ENCODE measurements at regions not wholly inside any gene's neighbourhood (a gene's known extent, or its start where the extent isn't known, plus 50 kb on each side); places are given as distances from the start of the nearest gene placed in this dataset.
"Not testable (repeated sequence)": the region's sequence is repeated elsewhere in the genome, so short reads cannot be mapped to it uniquely, and the experiment has no call there.

DNA sequence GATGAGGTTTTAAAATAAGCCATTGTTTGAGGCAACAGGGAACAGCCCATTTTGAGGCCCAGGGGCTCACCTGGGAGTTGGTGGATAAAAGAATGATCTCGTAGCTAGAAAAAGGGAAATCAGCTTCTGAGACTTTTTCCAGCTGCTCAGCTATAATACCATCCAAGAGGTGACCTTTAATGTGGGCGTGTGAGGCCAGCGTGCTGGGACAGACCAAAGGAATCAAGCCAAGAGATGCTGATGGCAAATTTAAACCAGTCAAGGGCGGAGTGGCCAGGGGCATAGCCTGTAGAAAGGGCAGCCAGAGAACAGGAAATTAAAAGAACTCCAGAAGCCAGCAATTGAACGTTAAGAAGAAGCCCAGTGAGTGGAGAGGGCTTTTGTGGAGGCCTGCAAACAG is 132.6 kb downstream of the IER5 start:
- no peaks in the 10 kb centered on the region for H3K27me3 ChIP-seq
- H3K27ac ChIP-seq: no peak overlapping the region
- no peaks in the 10 kb centered on the region for H3K36me3 ChIP-seq
- WGBS, 2 donors: 57 to 63% methylated on average over 5 of the region's 5 CpGs
- H3K4me1 ChIP-seq: peaks cover 0 to 3% of the 10 kb centered on the region in 2 donors
- no peak for DNase-seq
- H3K9me3 ChIP-seq: no peaks in the 10 kb centered on the region
- H3K4me3 ChIP-seq (replicated peaks in 1 of 3): no peak overlapping the region
- intact Hi-C loops (cut with DNase I): no loop called here
- no peak for TF ChIP-seq POLR2A (IDR thresholded peaks at IDR 0.05)
- TF ChIP-seq, protein P1, sequence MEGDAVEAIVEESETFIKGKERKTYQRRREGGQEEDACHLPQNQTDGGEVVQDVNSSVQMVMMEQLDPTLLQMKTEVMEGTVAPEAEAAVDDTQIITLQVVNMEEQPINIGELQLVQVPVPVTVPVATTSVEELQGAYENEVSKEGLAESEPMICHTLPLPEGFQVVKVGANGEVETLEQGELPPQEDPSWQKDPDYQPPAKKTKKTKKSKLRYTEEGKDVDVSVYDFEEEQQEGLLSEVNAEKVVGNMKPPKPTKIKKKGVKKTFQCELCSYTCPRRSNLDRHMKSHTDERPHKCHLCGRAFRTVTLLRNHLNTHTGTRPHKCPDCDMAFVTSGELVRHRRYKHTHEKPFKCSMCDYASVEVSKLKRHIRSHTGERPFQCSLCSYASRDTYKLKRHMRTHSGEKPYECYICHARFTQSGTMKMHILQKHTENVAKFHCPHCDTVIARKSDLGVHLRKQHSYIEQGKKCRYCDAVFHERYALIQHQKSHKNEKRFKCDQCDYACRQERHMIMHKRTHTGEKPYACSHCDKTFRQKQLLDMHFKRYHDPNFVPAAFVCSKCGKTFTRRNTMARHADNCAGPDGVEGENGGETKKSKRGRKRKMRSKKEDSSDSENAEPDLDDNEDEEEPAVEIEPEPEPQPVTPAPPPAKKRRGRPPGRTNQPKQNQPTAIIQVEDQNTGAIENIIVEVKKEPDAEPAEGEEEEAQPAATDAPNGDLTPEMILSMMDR (IDR thresholded peaks at IDR 0.05): no peak

DNA sequence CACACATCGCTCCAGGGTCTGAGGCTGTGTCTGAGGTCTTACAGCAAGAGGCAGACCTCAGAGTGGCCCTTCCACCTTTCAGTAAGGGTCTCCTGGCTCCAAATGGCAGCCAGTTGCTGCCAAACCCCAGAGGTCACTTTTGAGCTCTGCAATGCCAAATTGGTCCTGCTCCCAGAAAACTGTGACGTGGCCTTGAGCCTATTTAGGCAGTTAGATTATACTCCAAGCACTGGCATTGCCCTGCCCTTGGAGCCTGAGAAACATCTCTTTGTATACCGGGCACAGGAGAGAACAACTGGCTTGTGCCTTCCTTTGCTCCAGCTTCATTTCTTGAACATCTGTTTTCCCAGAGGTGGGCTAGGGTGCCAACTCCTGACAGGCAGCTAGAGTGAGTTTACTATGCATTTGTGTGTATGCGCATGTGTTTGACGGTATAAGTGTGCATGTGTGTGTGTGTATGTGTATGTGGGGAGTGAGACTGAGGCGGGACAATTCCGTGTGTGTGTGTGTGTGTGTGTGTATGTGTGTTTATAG is 134.5 kb downstream of the IER5 start:
- Histone ChIP-seq H3K27ac (no peak overlapping the region), H3K36me3 (no peaks in the 10 kb centered on the region), H3K4me1 (no peaks in the 10 kb centered on the region), H3K27me3 (no peaks in the 10 kb centered on the region), H3K4me3 (replicated peaks in 1 of 3) (no peak overlapping the region), H3K9me3 (no peaks in the 10 kb centered on the region)
- no peak for DNase-seq
- no peak for TF ChIP-seq POLR2A (IDR thresholded peaks at IDR 0.05)
- TF ChIP-seq, protein P1 (IDR thresholded peaks at IDR 0.05): no peak
- WGBS, 2 donors: 86 to 90% methylated on average over 7 of the region's 7 CpGs
- intact Hi-C loops (cut with DNase I): no loop called here

DNA sequence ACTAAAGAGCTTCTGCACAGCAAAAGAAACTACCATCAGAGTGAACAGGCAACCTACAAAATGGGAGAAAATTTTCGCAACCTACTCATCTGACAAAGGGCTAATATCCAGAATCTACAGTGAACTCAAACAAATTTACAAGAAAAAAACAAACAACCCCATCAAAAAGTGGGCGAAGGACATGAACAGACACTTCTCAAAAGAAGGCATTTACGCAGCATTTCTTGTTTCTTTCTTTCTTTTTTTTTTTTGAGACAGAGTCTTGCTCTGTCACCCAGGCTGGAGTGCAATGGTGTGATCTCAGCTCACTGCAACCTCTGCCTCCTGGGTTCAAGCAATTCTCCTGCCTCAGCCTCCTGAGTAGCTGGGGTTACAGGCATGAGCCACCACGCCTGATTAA is 138.2 kb downstream of the IER5 start:
- H3K27ac ChIP-seq; H3K36me3 ChIP-seq; intact Hi-C loops (cut with DNase I); DNase-seq; H3K4me3 ChIP-seq (replicated peaks in 1 of 3); H3K9me3 ChIP-seq; H3K4me1 ChIP-seq; H3K27me3 ChIP-seq: not testable (repeated sequence)
- 93 to 97% methylated on average over 3 to 4 of the region's 4 CpGs for WGBS, 2 donors

DNA sequence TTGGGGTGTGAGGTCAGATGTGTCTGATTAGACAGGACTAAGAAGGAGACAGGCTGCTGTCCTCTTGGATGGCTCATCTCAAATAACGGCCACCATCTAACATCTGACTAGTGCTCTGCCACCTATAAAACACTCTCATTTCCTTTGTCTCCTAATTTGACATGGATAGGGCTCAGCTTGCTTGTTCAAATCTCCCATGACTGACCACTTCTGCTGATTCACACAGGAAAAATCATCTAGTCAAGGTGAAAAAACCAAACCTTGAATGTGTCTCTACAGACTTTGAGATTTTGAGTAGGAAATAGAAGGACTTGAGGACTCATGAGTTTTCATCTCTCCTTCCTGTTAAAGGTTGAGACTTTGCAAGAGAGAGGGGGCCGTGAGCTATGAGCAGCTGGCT is 150.6 kb downstream of the IER5 start:
- intact Hi-C loops (cut with DNase I): no loop called here
- no peak for TF ChIP-seq POLR2A (IDR thresholded peaks at IDR 0.05)
- TF ChIP-seq, protein P1 (IDR thresholded peaks at IDR 0.05): no peak
- Histone ChIP-seq H3K9me3 (no peaks in the 10 kb centered on the region), H3K27ac (no peak overlapping the region), H3K27me3 (no peaks in the 10 kb centered on the region), H3K4me3 (replicated peaks in 1 of 3) (no peak overlapping the region), H3K36me3 (no peaks in the 10 kb centered on the region), H3K4me1 (no peaks in the 10 kb centered on the region)
- DNase-seq: no peak
- 83 to 86% methylated on average over 2 of the region's 2 CpGs for WGBS, 2 donors

DNA sequence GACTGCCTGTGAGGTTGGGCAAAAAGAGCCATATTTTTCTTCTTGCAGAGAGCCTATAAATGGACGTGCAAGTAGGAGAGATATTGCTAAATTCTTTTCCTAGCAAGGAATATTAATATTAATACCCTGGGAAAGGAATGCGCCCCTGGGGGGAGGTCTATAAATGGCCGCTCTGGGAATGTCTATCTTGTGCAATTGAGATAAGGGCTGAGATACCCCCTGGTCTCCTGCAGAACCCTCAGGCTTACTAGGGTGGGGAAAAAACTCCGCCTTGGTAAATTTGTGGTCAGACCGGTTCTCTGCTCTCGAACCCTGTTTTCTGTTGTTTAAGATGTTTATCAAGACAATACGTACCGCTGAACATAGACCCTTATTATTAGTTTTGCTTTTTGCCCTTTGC is 157.8 kb downstream of the IER5 start:
- WGBS, 2 donors: 95 to 97% methylated on average over 8 of the region's 8 CpGs
- H3K9me3 ChIP-seq; H3K36me3 ChIP-seq; H3K27ac ChIP-seq; H3K4me3 ChIP-seq (replicated peaks in 1 of 3); intact Hi-C loops (cut with DNase I); H3K27me3 ChIP-seq; H3K4me1 ChIP-seq; DNase-seq: not testable (repeated sequence)

DNA sequence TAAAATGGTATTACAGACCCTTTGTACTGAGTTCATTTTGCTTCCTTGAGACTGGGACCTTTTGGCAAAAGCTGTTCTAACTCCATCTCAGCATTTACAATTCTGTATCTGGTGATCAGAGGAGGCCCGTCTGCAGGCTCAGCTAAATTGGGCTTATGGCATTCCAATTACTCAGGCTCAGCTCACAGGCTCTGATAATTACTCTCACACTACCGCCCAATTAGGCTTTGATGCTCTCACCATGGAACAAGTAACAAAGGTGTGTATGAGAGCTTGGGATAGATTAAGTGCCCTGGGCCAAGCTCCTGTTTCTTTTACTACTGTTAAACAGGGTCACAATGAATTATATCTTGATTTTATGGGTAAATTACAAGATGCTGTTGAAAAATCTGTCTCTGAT is 159.9 kb downstream of the IER5 start:
- H3K4me1 ChIP-seq; DNase-seq; H3K27ac ChIP-seq; H3K4me3 ChIP-seq (replicated peaks in 1 of 3); intact Hi-C loops (cut with DNase I); H3K27me3 ChIP-seq; H3K36me3 ChIP-seq; H3K9me3 ChIP-seq: not testable (repeated sequence)
- 81 to 89% methylated on average over 2 of the region's 2 CpGs for WGBS, 2 donors

DNA sequence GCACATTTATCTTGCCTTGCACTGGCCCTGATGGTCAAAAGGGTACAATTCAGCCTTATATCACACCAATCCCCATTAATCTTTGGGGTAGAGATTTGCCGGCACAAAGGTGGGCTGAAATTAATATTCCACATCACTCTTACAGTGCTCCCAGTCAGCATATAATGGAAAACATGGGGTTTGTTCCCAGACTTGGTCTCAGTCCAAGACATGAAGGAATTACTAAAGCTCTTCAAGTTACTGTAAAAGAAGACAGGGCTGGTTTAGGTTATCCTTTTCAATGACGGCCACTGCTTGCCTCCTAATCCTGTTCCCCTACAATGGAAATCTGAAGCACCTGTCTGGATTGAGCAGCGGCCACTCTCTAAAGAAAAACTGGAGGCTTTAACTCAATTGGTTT is 160.7 kb downstream of the IER5 start:
- H3K4me1 ChIP-seq: no peaks in the 10 kb centered on the region
- H3K9me3 ChIP-seq: no peaks in the 10 kb centered on the region
- 72 to 86% methylated on average over 3 of the region's 3 CpGs for WGBS, 2 donors
- DNase-seq: no peak
- intact Hi-C loops (cut with DNase I): no loop called here
- H3K36me3 ChIP-seq: no peaks in the 10 kb centered on the region
- TF ChIP-seq POLR2A (IDR thresholded peaks at IDR 0.05): no peak
- TF ChIP-seq, protein P1 (IDR thresholded peaks at IDR 0.05): no peak
- H3K27me3 ChIP-seq: no peaks in the 10 kb centered on the region
- no peak overlapping the region for H3K4me3 ChIP-seq (replicated peaks in 1 of 3)
- no peak overlapping the region for H3K27ac ChIP-seq

Data from thyroid gland (tissue), 4 donors.